ENCODE measurements at regions not wholly inside any gene's neighbourhood (a gene's known extent, or its start where the extent isn't known, plus 50 kb on each side); places are given as distances from the start of the nearest gene placed in this dataset.

DNA sequence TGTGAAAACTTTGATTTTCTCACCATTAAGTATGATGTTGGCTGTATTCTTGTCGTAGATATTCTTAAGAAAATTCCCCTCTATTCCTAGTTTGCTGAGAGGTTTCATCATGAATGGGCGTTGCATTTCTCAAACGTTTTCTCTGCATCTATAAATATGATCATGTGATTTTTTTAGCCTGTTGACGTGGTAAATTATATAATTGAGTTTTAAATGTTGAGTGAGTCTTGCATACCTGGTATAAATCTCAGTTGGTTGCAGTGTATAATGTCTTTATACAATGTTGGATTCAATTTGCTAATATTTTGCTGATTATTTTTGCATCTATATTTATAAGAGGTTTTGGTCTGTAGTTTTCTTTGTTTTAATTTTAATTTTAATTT, 405.9 kb upstream of the MIS18BP1 start:
- Histone ChIP-seq H3K27ac (no peak overlapping the region), H3K4me3 (no peak overlapping the region), H3K9me3 (no peaks in the 10 kb centered on the region), H3K36me3 (no peaks in the 10 kb centered on the region), H3K27me3 (no peaks in the 10 kb centered on the region), H3K4me1 (no peaks in the 10 kb centered on the region)
- no peak for DNase-seq (ENCODE audit: low spot score in 2 of 2)
- TF ChIP-seq POLR2AphosphoS5 (IDR thresholded peaks at IDR 0.05), result no peak
- TF ChIP-seq POLR2A (IDR thresholded peaks at IDR 0.05), result no peak
- TF ChIP-seq, protein P1, sequence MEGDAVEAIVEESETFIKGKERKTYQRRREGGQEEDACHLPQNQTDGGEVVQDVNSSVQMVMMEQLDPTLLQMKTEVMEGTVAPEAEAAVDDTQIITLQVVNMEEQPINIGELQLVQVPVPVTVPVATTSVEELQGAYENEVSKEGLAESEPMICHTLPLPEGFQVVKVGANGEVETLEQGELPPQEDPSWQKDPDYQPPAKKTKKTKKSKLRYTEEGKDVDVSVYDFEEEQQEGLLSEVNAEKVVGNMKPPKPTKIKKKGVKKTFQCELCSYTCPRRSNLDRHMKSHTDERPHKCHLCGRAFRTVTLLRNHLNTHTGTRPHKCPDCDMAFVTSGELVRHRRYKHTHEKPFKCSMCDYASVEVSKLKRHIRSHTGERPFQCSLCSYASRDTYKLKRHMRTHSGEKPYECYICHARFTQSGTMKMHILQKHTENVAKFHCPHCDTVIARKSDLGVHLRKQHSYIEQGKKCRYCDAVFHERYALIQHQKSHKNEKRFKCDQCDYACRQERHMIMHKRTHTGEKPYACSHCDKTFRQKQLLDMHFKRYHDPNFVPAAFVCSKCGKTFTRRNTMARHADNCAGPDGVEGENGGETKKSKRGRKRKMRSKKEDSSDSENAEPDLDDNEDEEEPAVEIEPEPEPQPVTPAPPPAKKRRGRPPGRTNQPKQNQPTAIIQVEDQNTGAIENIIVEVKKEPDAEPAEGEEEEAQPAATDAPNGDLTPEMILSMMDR (IDR thresholded peaks at IDR 0.05), result no peak
- intact Hi-C loops (cut with DNase I; ENCODE audit: low total_unique reads), result no loop called here

DNA sequence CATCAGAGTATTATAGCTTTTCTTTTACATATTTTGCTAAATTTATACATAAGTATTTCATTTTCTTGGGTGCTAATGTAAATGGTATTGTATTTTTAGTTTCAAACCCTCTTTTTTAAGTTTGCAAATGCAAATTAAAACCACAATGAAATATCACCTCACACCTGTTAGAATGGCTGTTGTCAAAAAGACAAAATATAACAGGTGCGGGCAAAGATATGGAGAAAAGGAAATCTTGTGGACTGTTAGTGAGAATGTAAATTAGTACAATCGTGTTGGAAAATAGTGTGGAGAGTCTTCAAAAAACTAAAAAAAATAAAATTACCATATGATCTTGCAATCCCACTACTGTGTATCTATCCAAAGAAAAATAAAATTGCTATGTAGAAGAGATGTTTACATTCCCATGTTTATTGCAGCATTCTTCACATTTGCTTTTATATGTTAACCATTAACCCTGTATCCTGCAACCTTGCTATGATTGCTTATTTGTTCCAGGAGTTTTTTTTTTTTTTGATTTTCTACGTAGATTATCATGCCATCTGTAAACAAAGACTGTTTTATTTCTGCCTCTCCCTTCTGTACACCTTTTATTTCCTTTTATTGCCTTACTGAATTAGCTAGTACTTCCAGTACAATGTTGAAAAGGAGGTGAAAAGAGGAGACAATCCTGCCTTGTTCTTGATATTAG, 405.4 kb upstream of the MIS18BP1 start:
- no peak for DNase-seq (ENCODE audit: low spot score in 2 of 2)
- intact Hi-C loops (cut with DNase I; ENCODE audit: low total_unique reads), result no loop called here
- H3K4me3 ChIP-seq, result no peak overlapping the region
- no peaks in the 10 kb centered on the region for H3K27me3 ChIP-seq
- no peaks in the 10 kb centered on the region for H3K4me1 ChIP-seq
- no peaks in the 10 kb centered on the region for H3K9me3 ChIP-seq
- TF ChIP-seq POLR2AphosphoS5 (IDR thresholded peaks at IDR 0.05), result no peak
- no peak for TF ChIP-seq POLR2A (IDR thresholded peaks at IDR 0.05)
- TF ChIP-seq, protein P1 (IDR thresholded peaks at IDR 0.05), result no peak
- H3K27ac ChIP-seq, result no peak overlapping the region
- no peaks in the 10 kb centered on the region for H3K36me3 ChIP-seq

DNA sequence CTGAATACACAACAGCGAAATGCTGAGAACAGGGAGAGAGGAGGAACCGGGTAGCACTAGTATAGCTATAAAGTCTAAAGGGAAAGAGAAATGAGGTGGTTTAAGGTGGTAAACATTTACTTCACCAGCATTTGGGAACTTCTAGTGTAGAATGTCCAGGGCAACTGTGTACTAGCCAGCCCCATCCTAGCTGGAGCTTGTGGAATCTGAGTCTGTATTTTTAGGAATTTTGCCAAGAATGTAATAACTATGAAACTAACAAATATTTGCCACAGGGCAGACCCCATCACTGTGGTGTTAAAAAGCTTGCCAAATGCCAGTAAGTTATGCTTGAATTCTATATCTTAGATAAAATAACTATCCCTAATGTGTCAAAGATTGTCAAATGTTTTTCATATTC, 398.9 kb upstream of the MIS18BP1 start:
- no peak overlapping the region for H3K27ac ChIP-seq
- TF ChIP-seq, protein P1 (IDR thresholded peaks at IDR 0.05), result no peak
- TF ChIP-seq POLR2A (IDR thresholded peaks at IDR 0.05) (no peak), POLR2AphosphoS5 (IDR thresholded peaks at IDR 0.05) (no peak)
- no peaks in the 10 kb centered on the region for H3K27me3 ChIP-seq
- H3K4me3 ChIP-seq, result no peak overlapping the region
- no peaks in the 10 kb centered on the region for H3K9me3 ChIP-seq
- no peaks in the 10 kb centered on the region for H3K36me3 ChIP-seq
- H3K4me1 ChIP-seq, result no peaks in the 10 kb centered on the region
- intact Hi-C loops (cut with DNase I; ENCODE audit: low total_unique reads), result no loop called here
- no peak for DNase-seq (ENCODE audit: low spot score in 2 of 2)

DNA sequence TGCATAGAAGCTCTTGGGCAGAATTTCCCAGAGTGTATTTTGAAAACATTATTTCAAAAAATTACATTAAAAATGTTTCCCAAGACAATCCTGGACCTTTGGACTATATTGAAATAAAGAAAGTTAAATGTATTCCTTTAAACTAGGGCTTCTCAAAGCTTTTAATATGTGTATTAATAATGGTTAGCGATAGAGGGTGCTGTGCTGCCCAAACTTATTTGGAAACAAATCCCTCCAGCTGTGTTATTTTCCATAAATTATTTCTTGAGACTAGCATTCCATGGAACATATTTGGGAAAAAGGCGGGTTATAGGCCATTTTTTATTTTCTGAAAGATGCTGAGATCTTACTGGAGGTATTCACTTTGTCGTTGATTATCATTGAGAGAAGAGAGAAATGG, 397.8 kb upstream of the MIS18BP1 start:
- no peak for DNase-seq (ENCODE audit: low spot score in 2 of 2)
- H3K27ac ChIP-seq, result no peak overlapping the region
- H3K9me3 ChIP-seq, result no peaks in the 10 kb centered on the region
- intact Hi-C loops (cut with DNase I; ENCODE audit: low total_unique reads), result no loop called here
- no peaks in the 10 kb centered on the region for H3K4me1 ChIP-seq
- no peaks in the 10 kb centered on the region for H3K36me3 ChIP-seq
- no peak overlapping the region for H3K4me3 ChIP-seq
- no peaks in the 10 kb centered on the region for H3K27me3 ChIP-seq
- TF ChIP-seq POLR2A (IDR thresholded peaks at IDR 0.05) (no peak), POLR2AphosphoS5 (IDR thresholded peaks at IDR 0.05) (no peak)
- TF ChIP-seq, protein P1 (IDR thresholded peaks at IDR 0.05), result no peak

DNA sequence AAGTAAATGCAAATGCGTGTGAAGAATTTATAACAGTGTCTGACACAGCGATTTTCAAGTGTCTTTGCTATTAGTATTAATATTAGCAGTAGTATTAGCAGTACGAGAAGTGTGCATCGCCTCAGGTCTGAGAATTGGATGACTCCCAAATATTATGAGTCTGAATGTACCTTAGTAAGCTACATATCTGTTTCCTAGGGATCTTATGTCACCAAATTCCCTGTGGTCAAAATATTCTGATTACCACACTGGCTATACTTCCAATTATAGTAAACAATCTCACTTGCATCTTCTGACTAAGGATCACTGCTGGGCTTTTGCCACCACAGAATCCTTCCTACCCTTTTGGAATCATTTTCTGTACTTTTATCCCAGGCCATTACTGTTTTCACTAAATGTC, 396.0 kb upstream of the MIS18BP1 start:
- Histone ChIP-seq H3K27ac (no peak overlapping the region), H3K4me1 (no peaks in the 10 kb centered on the region), H3K4me3 (no peak overlapping the region), H3K9me3 (no peaks in the 10 kb centered on the region), H3K36me3 (no peaks in the 10 kb centered on the region), H3K27me3 (no peaks in the 10 kb centered on the region)
- intact Hi-C loops (cut with DNase I; ENCODE audit: low total_unique reads), result no loop called here
- no peak for DNase-seq (ENCODE audit: low spot score in 2 of 2)
- TF ChIP-seq POLR2A (IDR thresholded peaks at IDR 0.05) (no peak), POLR2AphosphoS5 (IDR thresholded peaks at IDR 0.05) (no peak)
- TF ChIP-seq, protein P1 (IDR thresholded peaks at IDR 0.05), result no peak
